GM12892 (cell line): ENCODE measurements at regions not wholly inside any gene's neighbourhood (a gene's known extent, or its start where the extent isn't known, plus 50 kb on each side); places are given as distances from the start of the nearest gene placed in this dataset.

Experiments used
- POLR2A ChIP-seq: IDR thresholded peaks from 2 replicates; pipeline ENCODE4 v1.6.1; 2011; ENCODE audit warnings: low read depth, low read length, control low read depth
- POLR2AphosphoS5 ChIP-seq: IDR thresholded peaks from 2 replicates; pipeline ENCODE4 v1.6.1; 2011; ENCODE audit warnings: low read depth, low read length, control low read depth
- TAF1 ChIP-seq: IDR thresholded peaks from 2 replicates; pipeline ENCODE4 v1.6.1; 2011; ENCODE audit warnings: low read depth, mild to moderate bottlenecking, control low read depth, low read length, borderline replicate concordance

- TF ChIP-seq POLR2AphosphoS5 (no peak), POLR2A (no peak), TAF1 (no peak)
Observed at GRCh38 chr18:37649930-37650329, 84.3 kb upstream of the CELF4 start.
